ENCODE measurements at regions not wholly inside any gene's neighbourhood (a gene's known extent, or its start where the extent isn't known, plus 50 kb on each side); places are given as distances from the start of the nearest gene placed in this dataset.

GRCh38 chr5:17918373-17919104 is 284.3 kb downstream of the TAF11L14 start:
- TF ChIP-seq POLR2AphosphoS5 (IDR thresholded peaks at IDR 0.05; ENCODE audit: low read depth) (no peak), GABPA (IDR thresholded peaks at IDR 0.05; ENCODE audit: low read depth) (no peak), CTCF (IDR thresholded peaks at IDR 0.05; ENCODE audit: insufficient read depth, low read length) (no peak), SPI1 (IDR thresholded peaks at IDR 0.05; ENCODE audit: borderline replicate concordance, low read depth) (no peak), REST (IDR thresholded peaks at IDR 0.05; ENCODE audit: insufficient replicate concordance, low read depth) (no peak)
- H3K27me3 ChIP-seq (ENCODE audit: insufficient read depth, poor library complexity, severe bottlenecking): no peaks in the 10 kb centered on the region
- no peak overlapping the region for H3K27ac ChIP-seq (replicated peaks)
- no peak overlapping the region for H3K4me3 ChIP-seq (replicated peaks; ENCODE audit: insufficient read depth, low read length)
- DNase-seq (ENCODE audit: low read depth in 1 of 2, low spot score in 1 of 2): no peak

GRCh38 chr5:17925276-17925675 is 291.0 kb downstream of the TAF11L14 start:
- no peak for DNase-seq (ENCODE audit: low read depth in 1 of 2, low spot score in 1 of 2)
- Histone ChIP-seq H3K27me3 (ENCODE audit: insufficient read depth, poor library complexity, severe bottlenecking) (no peaks in the 10 kb centered on the region), H3K4me3 (replicated peaks; ENCODE audit: insufficient read depth, low read length) (no peak overlapping the region), H3K27ac (replicated peaks) (no peak overlapping the region)
- no peak for TF ChIP-seq CTCF (IDR thresholded peaks at IDR 0.05; ENCODE audit: insufficient read depth, low read length)

DNA sequence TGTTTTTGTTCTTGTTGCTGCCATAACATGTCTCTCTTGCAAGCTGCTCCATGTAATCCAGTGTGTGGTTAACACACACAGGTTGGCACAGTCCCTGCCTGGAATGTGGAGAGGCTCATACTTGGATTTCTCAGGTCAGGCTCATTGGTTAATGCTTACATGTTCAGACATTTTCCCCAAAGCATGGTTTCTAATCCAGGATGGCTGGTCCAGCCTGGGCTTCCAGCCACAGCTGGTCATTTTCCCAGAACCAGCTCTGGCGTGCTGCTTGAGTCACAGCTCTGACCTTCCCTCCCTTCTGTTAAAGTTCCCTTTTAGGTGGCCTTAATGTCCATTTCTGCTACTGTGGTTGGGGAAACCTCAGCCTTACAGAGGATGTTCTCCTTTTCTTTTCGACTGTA is 294.3 kb downstream of the TAF11L14 start:
- DNase-seq (ENCODE audit: low read depth in 1 of 2, low spot score in 1 of 2): peak in 1 of 2 experiments; percentile 5
- H3K4me3 ChIP-seq (replicated peaks; ENCODE audit: insufficient read depth, low read length): no peak overlapping the region
- no peaks in the 10 kb centered on the region for H3K27me3 ChIP-seq (ENCODE audit: insufficient read depth, poor library complexity, severe bottlenecking)
- no peak for TF ChIP-seq CTCF (IDR thresholded peaks at IDR 0.05; ENCODE audit: insufficient read depth, low read length)
- TF ChIP-seq SPI1 (IDR thresholded peaks at IDR 0.05; ENCODE audit: borderline replicate concordance, low read depth): 0 out of 2 replicates have a peak, but pooled peaks have one; percentile 4
- H3K27ac ChIP-seq (replicated peaks): no peak overlapping the region

DNA sequence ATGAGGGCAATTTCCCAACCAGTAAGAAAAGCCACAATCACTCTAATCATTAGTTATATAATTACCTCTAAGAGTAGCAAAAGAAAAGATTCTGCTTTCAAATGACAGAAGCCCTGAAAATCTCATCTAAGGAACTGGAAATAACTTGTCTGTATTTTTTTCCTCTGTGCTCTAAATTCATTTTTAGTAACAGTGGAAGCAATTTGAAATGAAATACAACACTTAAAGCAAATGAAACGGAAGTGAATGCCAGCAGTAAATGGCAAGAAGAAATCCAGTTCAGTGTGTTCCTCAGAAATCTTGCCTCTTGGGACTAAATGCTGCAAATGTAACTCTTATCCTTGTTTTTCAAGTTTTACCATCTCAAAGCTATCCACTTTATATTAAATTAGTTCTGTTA is 294.9 kb downstream of the TAF11L14 start:
- no peak overlapping the region for H3K27ac ChIP-seq (replicated peaks)
- H3K4me3 ChIP-seq (replicated peaks; ENCODE audit: insufficient read depth, low read length): no peak overlapping the region
- no peaks in the 10 kb centered on the region for H3K27me3 ChIP-seq (ENCODE audit: insufficient read depth, poor library complexity, severe bottlenecking)
- TF ChIP-seq POLR2AphosphoS5 (IDR thresholded peaks at IDR 0.05; ENCODE audit: low read depth) (no peak), GABPA (IDR thresholded peaks at IDR 0.05; ENCODE audit: low read depth) (no peak), CTCF (IDR thresholded peaks at IDR 0.05; ENCODE audit: insufficient read depth, low read length) (no peak), SPI1 (IDR thresholded peaks at IDR 0.05; ENCODE audit: borderline replicate concordance, low read depth) (no peak)
- DNase-seq (ENCODE audit: low read depth in 1 of 2, low spot score in 1 of 2): no peak

Data from HL-60 (cell line).